K562 (cell line): ENCODE measurements at regions not wholly inside any gene's neighbourhood (a gene's known extent, or its start where the extent isn't known, plus 50 kb on each side); places are given as distances from the start of the nearest gene placed in this dataset.

Experiments used
- ATAC-seq: fragments of 200-7000 bp; cut with Tn5 transposase; 3 replicates; pipeline ENCODE4 v1.9.1; 2020; ENCODE audit warnings: moderate library complexity
- BruUV-seq: library from RNA; stranded (reverse); fragments of 400-500 nt; replicated peaks from 2 replicates; lab custom pipeline; 2021; lab: Mats Ljungman, UMichigan
- CTCF ChIA-PET: fragments of 300-600 bp; formaldehyde crosslinking; extraction: SDS; loops from one replicate; lab custom pipeline; 2021; ENCODE audit warnings: low intra/inter-chr PET ratio; lab: Yijun Ruan, JAX
- POLR2A ChIA-PET: fragments of 300-600, 350-650 bp; sonication (Branson Sonifier 250); formaldehyde crosslinking; extraction: SDS; loops from one replicate; lab custom pipeline; 2021; ENCODE audit warnings: antibody characterized with exemption, inconsistent platforms; lab: Yijun Ruan, JAX
- DNase-seq, 4 experiments: peaks; one replicate each; pipeline versions ENCODE4 v3.0.0 to v3.0.0-alpha.2; 2011 to 2018; ENCODE audit warnings: low spot score in 3 of 4, mixed read lengths in 3 of 4; ENCODE audit errors: extremely low read depth in 1 of 4
- FAIRE-seq: peaks from 2 replicates; lab custom pipeline; 2011; peaks lifted over from hg19 to GRCh38; lab: Jason Lieb, UNC
- H2AFZ ChIP-seq: 2 replicates; pipeline ENCODE4 v1.6.0; 2011; ENCODE audit warnings: low read depth, low read length, control low read depth, inconsistent platforms
- H3K27ac ChIP-seq: fragments of 200-600 bp; 3 replicates; pipeline ENCODE4 v1.8.0; 2011; ENCODE audit warnings: low read depth, mild to moderate bottlenecking, control low read depth, inconsistent platforms, low read length, moderate library complexity, mixed read lengths; ENCODE audit errors: extremely low read depth
- H3K27me3 ChIP-seq, 2 experiments: fragments of 300-600 bp in 1 of 2; 2 replicates in 1 of 2; 3 replicates in 1 of 2; pipeline versions ENCODE4 v1.6.0 to v1.8.0; 2011; ENCODE audit warnings: inconsistent platforms in 2 of 2, low read length in 2 of 2, mild to moderate bottlenecking in 1 of 2, mixed read lengths in 1 of 2, moderate library complexity in 1 of 2; ENCODE audit not compliant: control insufficient read depth in 2 of 2, insufficient read depth in 2 of 2
- H3K36me3 ChIP-seq: fragments of 300-600 bp; 3 replicates; pipeline ENCODE4 v1.8.0; 2011; ENCODE audit warnings: mild to moderate bottlenecking, low read length, inconsistent platforms; ENCODE audit not compliant: control insufficient read depth, insufficient read depth
- H3K4me1 ChIP-seq, 2 experiments: fragments of 200-600 bp in 1 of 2; replicated peaks in 1 of 2; 2 replicates in 1 of 2; 3 replicates in 1 of 2; pipeline versions ENCODE4 v1.5.1 to v1.8.0; 2011; ENCODE audit warnings: inconsistent platforms in 2 of 2, low read length in 2 of 2, mild to moderate bottlenecking in 1 of 2, mixed read lengths in 1 of 2, moderate library complexity in 1 of 2; ENCODE audit not compliant: control insufficient read depth in 2 of 2, insufficient read depth in 2 of 2
- H3K4me2 ChIP-seq: 2 replicates; pipeline ENCODE4 v1.6.1; 2011; ENCODE audit warnings: low read length, control low read depth, inconsistent platforms, mixed read lengths; ENCODE audit not compliant: insufficient read depth
- H3K4me3 ChIP-seq: fragments of 200-600 bp; sonication (generic), shearing (Covaris generic); 2 replicates; pipeline ENCODE4 v1.5.1; 2016; ENCODE audit warnings: control low read depth, inconsistent platforms
- H3K79me2 ChIP-seq: fragments of 200-600 bp; 3 replicates; pipeline ENCODE4 v1.8.0; 2011; ENCODE audit warnings: low read length, inconsistent platforms; ENCODE audit not compliant: control insufficient read depth, insufficient read depth
- H3K9ac ChIP-seq, 2 experiments: 2 replicates each; pipeline versions ENCODE4 v1.6.0 to v1.6.1; 2011; ENCODE audit warnings: low read depth in 2 of 2, low read length in 2 of 2, control low read depth in 1 of 2, inconsistent platforms in 1 of 2, mild to moderate bottlenecking in 1 of 2, mixed read lengths in 1 of 2; ENCODE audit not compliant: insufficient read depth in 1 of 2
- H3K9me1 ChIP-seq: one replicate; pipeline ENCODE4 v1.6.0; 2011; ENCODE audit warnings: inconsistent platforms, mild to moderate bottlenecking, low read length, moderate library complexity; ENCODE audit not compliant: control insufficient read depth, insufficient read depth
- H3K9me3 ChIP-seq: replicated peaks from 2 replicates; pipeline ENCODE4 v1.5.1; 2011; ENCODE audit warnings: low read depth, low read length, inconsistent platforms; ENCODE audit not compliant: control insufficient read depth, insufficient read depth
- H4K20me1 ChIP-seq: replicated peaks from 2 replicates; pipeline ENCODE4 v1.6.1; 2011; ENCODE audit warnings: low read length, inconsistent platforms, mixed read lengths; ENCODE audit not compliant: control insufficient read depth, insufficient read depth
- ASH1L ChIP-seq: fragments of 450-650 bp; IDR thresholded peaks from 2 replicates; pipeline ENCODE4 v1.6.1; 2018; ENCODE audit warnings: borderline replicate concordance, mild to moderate bottlenecking, low read depth; ENCODE audit not compliant: partially characterized antibody
- HNRNPLL ChIP-seq: fragments of 200-400 bp; formaldehyde crosslinking; IDR thresholded peaks from 2 replicates; pipeline ENCODE4 v1.6.1; 2017; ENCODE audit warnings: low read length, low read depth, mild to moderate bottlenecking; ENCODE audit not compliant: poor library complexity, severe bottlenecking
- SRSF9 ChIP-seq: fragments of 200-400 bp; formaldehyde crosslinking; IDR thresholded peaks from 2 replicates; pipeline ENCODE4 v1.6.1; 2017; ENCODE audit warnings: low read depth, low read length, borderline replicate concordance
- TFAM ChIP-seq: fragments of 250-450 bp; sonication (Bioruptor Pico); conservative IDR thresholded peaks from 2 replicates; pipeline ENCODE4 v1.5.0; 2021; ENCODE audit warnings: mild to moderate bottlenecking, moderate library complexity
- TRIM28 ChIP-seq: fragments of 450-650 bp; IDR thresholded peaks from 2 replicates; pipeline ENCODE4 v1.6.1; 2017
- ZEB2 ChIP-seq: fragments of 450-650 bp; IDR thresholded peaks from 2 replicates; pipeline ENCODE4 v1.6.1; 2016
- ZFP30 ChIP-seq: fragments of 250-450 bp; sonication (Bioruptor Pico); IDR thresholded peaks from 2 replicates; pipeline ENCODE4 v1.8.0; 2022; ENCODE audit warnings: moderate library complexity, mild to moderate bottlenecking, inconsistent platforms, borderline replicate concordance
- ZNF134 ChIP-seq: fragments of 250-450 bp; sonication (Bioruptor Pico); conservative IDR thresholded peaks from 2 replicates; pipeline ENCODE4 v1.4.0; 2020
- ZNF140 ChIP-seq: fragments of 250-450 bp; sonication (Bioruptor Pico); IDR thresholded peaks from 2 replicates; pipeline ENCODE4 v1.8.0; 2021; ENCODE audit warnings: moderate library complexity, mild to moderate bottlenecking, inconsistent platforms
- ZNF583 ChIP-seq: fragments of 250-450 bp; sonication (Bioruptor Pico); IDR thresholded peaks from 2 replicates; pipeline ENCODE4 v1.4.0; 2020
- ZNF785 ChIP-seq: fragments of 250-450 bp; sonication (Bioruptor Pico); IDR thresholded peaks from 2 replicates; pipeline ENCODE4 v1.4.0; 2020; ENCODE audit warnings: mild to moderate bottlenecking
- WGBS: fragments of 100-300 bp; shearing (Covaris generic); methylation state at CpG from one replicate; pipeline ENCODE4 v1.1.6; 2016; ENCODE audit warnings: low coverage, mixed read lengths; ENCODE audit not compliant: insufficient coverage; ENCODE audit errors: missing lambda C conversion rate; 5-methylcytosine and 5-hydroxymethylcytosine counted together
- in situ Hi-C: fragments of 300-500 bp; cut with MboI; formaldehyde crosslinking; loops from 4 replicates; pipeline ENCODE4 v1.15.0; 2018; ENCODE audit warnings: inconsistent platforms, mixed read lengths
- intact Hi-C: fragments of 100-400 bp; cut with micrococcal nuclease; formaldehyde crosslinking; loops from 2 replicates; pipeline ENCODE4 v1.14.2; 2022
- TF ChIP-seq, protein P1 (sequence below): sonication (generic); formaldehyde crosslinking; IDR thresholded peaks from 2 replicates; pipeline ENCODE4 v1.8.1; 2023; ENCODE audit warnings: mild to moderate bottlenecking, missing genetic modification reagents
- TF ChIP-seq, protein P2 (sequence below): fragments of 250-450 bp; sonication (Bioruptor Pico); IDR thresholded peaks from 2 replicates; pipeline ENCODE4 v1.5.0; 2020; ENCODE audit warnings: mild to moderate bottlenecking
- TF ChIP-seq, protein P3 (sequence below): sonication (generic); formaldehyde crosslinking; IDR thresholded peaks from 2 replicates; pipeline ENCODE4 v1.8.1; 2023; ENCODE audit warnings: mild to moderate bottlenecking, missing genetic modification reagents
- TF ChIP-seq, protein P4 (sequence below): fragments of 250-450 bp; sonication (Bioruptor Pico); IDR thresholded peaks from 2 replicates; pipeline ENCODE4 v1.4.0; 2020; ENCODE audit warnings: borderline replicate concordance

DNA sequence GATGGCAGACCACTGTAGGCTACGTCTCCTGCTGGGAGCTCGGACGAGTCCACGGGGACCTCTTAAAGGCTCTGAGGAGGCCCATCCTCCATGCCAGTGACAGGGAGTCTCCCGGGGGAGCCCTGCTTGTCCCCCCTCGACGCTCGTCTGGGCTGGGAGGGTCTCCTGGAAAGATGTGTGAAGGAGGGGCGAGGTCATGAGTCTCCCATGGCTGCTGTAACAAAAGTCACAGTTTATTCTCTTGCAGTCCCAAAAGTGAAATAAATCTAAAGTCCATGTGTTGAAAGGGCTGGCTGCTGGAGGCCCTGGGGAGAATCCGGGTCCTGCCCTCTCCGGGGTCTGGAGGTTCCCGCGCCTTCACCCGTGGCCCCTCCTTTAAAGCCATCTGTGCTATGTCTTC lies 67.1 kb upstream of the GATA5 start:
- Histone ChIP-seq H3K9me1 (peaks cover 2% of the 10 kb centered on the region), H2AFZ (no peak overlapping the region), H3K9ac (no peak overlapping the region), H3K4me2 (no peak overlapping the region), H3K36me3 (no peaks in the 10 kb centered on the region), H3K79me2 (no peaks in the 10 kb centered on the region), H4K20me1 (no peaks in the 10 kb centered on the region), H3K9me3 (peaks cover 5% of the 10 kb centered on the region; the same call in 1 of the 2 replicates), H3K27ac (no peak overlapping the region), H3K27me3 (peaks cover 5 to 31% of the 10 kb centered on the region in 2 experiments; a peak in 4 of 5 replicates), H3K4me1 (peaks cover 1 to 54% of the 10 kb centered on the region in 2 experiments; a peak in 4 of 5 replicates), H3K4me3 (no peak overlapping the region)
- 4% methylated on average over 10 of the region's 14 CpGs for WGBS
- ATAC-seq: no peak
- DNase-seq: no peak
- FAIRE-seq: no peak
- BruUV-seq: no TSS peak
- intact Hi-C loops: no loop called here
- ChIA-PET POLR2A (interaction anchor here (0.6 kb wide), 1 partner anchor 110 kb away, joined by 4 read pairs; no protein-coding TSS in a partner anchor), CTCF (no interaction called here)
- in situ Hi-C loops: no loop called here
- TF ChIP-seq, protein P1, sequence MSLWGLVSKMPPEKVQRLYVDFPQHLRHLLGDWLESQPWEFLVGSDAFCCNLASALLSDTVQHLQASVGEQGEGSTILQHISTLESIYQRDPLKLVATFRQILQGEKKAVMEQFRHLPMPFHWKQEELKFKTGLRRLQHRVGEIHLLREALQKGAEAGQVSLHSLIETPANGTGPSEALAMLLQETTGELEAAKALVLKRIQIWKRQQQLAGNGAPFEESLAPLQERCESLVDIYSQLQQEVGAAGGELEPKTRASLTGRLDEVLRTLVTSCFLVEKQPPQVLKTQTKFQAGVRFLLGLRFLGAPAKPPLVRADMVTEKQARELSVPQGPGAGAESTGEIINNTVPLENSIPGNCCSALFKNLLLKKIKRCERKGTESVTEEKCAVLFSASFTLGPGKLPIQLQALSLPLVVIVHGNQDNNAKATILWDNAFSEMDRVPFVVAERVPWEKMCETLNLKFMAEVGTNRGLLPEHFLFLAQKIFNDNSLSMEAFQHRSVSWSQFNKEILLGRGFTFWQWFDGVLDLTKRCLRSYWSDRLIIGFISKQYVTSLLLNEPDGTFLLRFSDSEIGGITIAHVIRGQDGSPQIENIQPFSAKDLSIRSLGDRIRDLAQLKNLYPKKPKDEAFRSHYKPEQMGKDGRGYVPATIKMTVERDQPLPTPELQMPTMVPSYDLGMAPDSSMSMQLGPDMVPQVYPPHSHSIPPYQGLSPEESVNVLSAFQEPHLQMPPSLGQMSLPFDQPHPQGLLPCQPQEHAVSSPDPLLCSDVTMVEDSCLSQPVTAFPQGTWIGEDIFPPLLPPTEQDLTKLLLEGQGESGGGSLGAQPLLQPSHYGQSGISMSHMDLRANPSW (CRISPR knock-in tag): no peak
- TF ChIP-seq ZFP30 (CRISPR knock-in tag) (no peak), ZNF583 (no peak), ZEB2 (no peak), ZNF140 (no peak), ASH1L (no peak), HNRNPLL (no peak), TFAM (CRISPR knock-in tag) (no peak), TRIM28 (no peak), SRSF9 (no peak), ZNF134 (CRISPR knock-in tag) (no peak), ZNF785 (CRISPR knock-in tag) (no peak)
- TF ChIP-seq, protein P2, sequence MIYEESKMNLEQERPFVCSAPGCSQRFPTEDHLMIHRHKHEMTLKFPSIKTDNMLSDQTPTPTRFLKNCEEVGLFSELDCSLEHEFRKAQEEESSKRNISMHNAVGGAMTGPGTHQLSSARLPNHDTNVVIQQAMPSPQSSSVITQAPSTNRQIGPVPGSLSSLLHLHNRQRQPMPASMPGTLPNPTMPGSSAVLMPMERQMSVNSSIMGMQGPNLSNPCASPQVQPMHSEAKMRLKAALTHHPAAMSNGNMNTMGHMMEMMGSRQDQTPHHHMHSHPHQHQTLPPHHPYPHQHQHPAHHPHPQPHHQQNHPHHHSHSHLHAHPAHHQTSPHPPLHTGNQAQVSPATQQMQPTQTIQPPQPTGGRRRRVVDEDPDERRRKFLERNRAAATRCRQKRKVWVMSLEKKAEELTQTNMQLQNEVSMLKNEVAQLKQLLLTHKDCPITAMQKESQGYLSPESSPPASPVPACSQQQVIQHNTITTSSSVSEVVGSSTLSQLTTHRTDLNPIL (CRISPR knock-in tag): no peak
- TF ChIP-seq, protein P3, sequence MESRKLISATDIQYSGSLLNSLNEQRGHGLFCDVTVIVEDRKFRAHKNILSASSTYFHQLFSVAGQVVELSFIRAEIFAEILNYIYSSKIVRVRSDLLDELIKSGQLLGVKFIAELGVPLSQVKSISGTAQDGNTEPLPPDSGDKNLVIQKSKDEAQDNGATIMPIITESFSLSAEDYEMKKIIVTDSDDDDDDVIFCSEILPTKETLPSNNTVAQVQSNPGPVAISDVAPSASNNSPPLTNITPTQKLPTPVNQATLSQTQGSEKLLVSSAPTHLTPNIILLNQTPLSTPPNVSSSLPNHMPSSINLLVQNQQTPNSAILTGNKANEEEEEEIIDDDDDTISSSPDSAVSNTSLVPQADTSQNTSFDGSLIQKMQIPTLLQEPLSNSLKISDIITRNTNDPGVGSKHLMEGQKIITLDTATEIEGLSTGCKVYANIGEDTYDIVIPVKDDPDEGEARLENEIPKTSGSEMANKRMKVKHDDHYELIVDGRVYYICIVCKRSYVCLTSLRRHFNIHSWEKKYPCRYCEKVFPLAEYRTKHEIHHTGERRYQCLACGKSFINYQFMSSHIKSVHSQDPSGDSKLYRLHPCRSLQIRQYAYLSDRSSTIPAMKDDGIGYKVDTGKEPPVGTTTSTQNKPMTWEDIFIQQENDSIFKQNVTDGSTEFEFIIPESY (CRISPR knock-in tag): no peak
- TF ChIP-seq, protein P4, sequence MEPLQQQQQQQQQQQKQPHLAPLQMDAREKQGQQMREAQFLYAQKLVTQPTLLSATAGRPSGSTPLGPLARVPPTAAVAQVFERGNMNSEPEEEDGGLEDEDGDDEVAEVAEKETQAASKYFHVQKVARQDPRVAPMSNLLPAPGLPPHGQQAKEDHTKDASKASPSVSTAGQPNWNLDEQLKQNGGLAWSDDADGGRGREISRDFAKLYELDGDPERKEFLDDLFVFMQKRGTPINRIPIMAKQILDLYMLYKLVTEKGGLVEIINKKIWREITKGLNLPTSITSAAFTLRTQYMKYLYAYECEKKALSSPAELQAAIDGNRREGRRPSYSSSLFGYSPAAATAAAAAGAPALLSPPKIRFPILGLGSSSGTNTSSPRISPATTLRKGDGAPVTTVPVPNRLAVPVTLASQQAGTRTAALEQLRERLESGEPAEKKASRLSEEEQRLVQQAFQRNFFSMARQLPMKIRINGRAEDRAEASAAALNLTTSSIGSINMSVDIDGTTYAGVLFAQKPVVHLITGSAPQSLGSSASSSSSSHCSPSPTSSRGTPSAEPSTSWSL (CRISPR knock-in tag): no peak
